HG03103 (cell line): ENCODE measurements at regions not wholly inside any gene's neighbourhood (a gene's known extent, or its start where the extent isn't known, plus 50 kb on each side); places are given as distances from the start of the nearest gene placed in this dataset.

ENCODE experiments used
- ATAC-seq: cut with Tn5 transposase; IDR thresholded peaks from one replicate; pipeline ENCODE4 v1.9.1; 2021; ENCODE audit warnings: low read depth; ENCODE audit not compliant: unreplicated experiment

DNA sequence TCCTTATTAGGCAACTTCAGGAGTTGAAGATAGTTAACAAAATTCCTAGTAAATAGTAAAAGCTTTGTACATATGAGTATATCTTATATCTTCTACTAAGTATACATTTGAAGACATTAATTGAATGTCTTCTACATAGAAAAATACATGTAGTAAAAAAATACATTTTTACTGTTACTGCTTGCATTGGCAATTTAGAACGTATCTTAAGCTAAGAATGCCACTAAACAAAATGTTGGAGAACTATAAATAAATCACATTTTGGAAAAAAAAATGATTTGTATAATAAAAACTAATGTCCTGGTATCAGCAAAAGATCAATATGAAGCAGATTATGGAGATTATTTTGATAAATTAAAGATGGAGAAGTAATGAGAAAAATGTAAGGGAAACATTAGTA, 434.2 kb upstream of the SLC8A1 start:
- ATAC-seq, result no peak

- no peak for ATAC-seq
Measured at GRCh38 chr2:40886655-40887054, 434.8 kb upstream of the SLC8A1 start.

DNA sequence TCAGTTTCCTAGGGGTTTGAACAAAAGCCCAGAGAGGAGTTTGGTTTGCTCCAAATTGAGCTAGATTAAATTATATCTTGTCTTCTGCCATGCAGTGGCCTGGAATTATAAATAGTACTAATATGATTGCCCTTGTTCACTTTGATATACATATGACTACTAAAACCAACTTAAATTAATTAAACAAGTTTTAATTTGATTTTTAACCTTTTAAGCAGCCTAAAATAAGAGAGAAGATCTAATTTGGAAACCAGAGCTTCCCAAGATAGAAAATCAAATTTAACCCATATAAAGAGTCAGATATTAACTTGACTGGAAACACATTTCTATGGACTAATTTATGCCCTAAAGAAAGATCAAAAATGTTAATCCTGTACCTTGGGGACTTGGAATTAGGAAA, 444.5 kb upstream of the SLC8A1 start:
- ATAC-seq, result no peak

DNA sequence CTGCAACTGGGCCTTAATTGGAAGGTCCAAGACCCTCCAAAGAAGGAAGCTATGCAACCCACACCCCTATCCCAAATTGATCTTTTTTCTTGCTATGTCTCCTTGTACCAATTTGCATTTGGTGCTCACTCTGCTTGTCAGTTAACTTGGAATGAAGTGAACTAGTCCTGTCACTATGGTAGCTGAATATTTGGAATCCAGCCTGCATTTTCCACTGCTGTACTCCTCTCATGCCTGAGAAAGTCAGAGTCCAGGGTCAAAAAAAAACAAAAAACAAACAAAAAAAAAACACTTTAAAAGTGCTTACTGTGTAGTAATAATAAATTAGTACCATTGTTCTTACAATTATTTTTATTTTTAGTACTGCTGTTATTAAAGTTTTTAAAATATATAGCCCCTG, 462.8 kb upstream of the SLC8A1 start:
- ATAC-seq, result no peak

- no peak for ATAC-seq
Measured at GRCh38 chr2:40915651-40916050, 463.8 kb upstream of the SLC8A1 start.

DNA sequence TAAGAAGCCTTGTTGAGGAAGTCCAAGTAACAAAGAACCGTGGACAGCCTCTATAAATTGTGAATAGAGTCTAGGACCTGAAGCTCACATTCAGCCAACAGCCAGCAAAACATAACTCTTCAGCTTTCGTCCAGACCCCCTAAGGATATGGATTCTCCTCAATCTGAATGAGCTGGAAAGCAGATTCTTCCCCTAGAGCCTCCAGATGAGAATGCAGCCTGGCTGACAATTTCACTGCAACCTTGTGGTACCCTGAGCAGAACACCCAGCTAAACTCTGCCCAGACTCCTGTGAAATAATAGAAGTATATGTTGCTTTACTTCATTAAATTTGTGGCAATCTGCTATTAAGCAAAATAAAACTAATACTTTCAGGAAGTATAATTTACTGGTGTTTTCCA, 483.5 kb upstream of the SLC8A1 start:
- ATAC-seq, result no peak

DNA sequence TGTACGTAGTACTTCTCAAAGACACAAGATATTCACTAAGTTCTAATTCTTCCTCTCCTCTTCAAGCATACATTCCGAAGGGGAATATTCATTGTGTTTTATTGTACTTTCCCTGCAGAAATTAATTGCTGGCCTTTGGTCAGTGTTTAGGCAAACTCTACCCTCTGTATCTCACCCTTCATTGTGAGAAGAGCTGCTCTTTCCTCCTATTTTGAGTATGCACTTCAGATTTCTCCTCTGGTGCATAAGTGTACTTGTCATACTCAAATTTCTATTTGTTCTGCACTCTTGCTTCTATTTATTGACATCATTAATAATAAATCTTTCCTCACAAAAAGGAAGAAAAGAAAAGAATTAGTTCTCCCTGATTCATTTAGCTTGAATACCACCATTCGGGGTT, 485.4 kb upstream of the SLC8A1 start:
- no peak for ATAC-seq

- ATAC-seq, result no peak
Measured at GRCh38 chr2:40953341-40953740, 501.5 kb upstream of the SLC8A1 start.

DNA sequence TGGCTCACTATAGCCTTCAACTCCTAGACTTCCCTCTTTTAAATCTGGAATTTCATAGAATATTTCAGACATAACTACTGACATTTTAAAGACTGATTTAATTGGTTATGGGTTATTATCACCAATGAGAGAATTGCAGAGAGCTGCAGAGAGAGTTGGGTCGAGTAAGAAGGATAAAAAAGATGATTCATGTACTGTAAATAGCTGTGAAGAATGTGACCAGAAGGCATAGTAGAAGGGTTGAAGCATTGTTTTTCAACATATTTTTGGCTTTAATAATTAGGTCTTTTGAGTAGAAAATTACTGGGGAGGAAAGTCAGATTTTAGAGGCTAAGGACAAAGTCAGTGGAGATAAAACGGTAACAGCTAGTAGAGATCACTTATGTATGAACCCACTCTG, 503.2 kb upstream of the SLC8A1 start:
- no peak for ATAC-seq

- ATAC-seq, result no peak
Measured at GRCh38 chr2:40955635-40956034, 503.7 kb upstream of the SLC8A1 start.

- ATAC-seq, result no peak
Measured at GRCh38 chr2:40957508-40957907, 505.6 kb upstream of the SLC8A1 start.

DNA sequence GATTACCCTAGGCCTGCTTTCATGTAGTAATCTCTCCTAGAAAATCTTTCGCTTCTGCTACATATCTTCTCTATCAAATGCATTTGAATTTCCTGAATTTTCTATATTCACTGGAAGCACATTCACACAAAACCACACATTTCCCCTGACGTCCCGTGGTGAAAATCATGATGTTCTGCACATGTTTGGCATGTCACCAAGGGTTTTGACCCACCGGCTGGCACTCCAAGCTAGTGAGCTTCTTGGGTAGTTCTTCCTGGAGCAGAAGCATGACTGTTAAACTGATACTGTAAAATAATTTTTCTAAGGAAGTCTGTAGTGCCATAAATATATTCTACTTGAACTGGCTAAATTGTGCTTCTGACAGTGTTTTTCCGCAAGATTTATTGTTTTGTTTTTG, 510.1 kb upstream of the SLC8A1 start:
- ATAC-seq, result no peak

- ATAC-seq, result no peak
Measured at GRCh38 chr2:40964509-40965250, 512.8 kb upstream of the SLC8A1 start.

GRCh38 chr2:40967451-40967850, 515.6 kb upstream of the SLC8A1 start:
- ATAC-seq, result no peak

DNA sequence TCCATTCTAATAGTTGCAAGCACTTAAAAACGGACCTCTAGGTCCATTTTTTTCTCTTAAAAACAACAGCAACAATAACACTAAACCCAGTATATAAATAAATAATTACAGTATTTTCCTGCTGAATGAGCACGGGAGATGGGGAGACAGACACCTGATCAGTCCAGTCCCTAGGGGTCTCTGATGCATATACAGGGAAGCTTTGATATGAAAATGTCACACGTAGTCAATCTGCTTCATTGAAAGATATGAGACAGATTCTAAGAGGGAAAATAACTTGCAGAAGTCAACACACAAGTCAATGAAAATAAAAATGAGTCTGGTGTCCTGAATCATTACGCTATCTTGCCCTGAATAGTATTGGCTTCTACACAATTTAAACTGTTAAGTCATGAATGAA, 523.3 kb upstream of the SLC8A1 start:
- no peak for ATAC-seq

DNA sequence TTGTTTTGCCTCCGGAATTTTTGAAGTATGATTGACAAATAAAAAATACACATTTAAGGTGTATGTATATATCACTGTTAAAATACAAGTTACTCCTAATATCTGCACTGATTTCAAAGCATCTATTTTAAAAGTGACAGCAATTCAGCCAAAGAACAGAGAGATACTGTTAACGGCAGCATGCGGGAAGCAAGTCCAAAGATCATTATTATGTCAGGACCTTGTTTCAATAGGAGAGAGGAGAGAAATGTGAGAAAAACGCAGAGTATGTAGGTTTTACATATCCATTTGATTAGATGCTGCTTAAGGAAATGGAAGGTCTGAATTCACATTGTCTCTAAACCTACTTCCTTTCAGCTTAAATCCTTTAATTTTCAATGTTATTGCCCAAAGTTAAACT, 545.5 kb upstream of the SLC8A1 start:
- ATAC-seq, result no peak

- ATAC-seq, result no peak
Measured at GRCh38 chr2:41000374-41000773, 548.5 kb upstream of the SLC8A1 start.

GRCh38 chr2:41000906-41001305, 549.0 kb upstream of the SLC8A1 start:
- no peak for ATAC-seq

GRCh38 chr2:41004700-41005099, 552.8 kb upstream of the SLC8A1 start:
- no peak for ATAC-seq

DNA sequence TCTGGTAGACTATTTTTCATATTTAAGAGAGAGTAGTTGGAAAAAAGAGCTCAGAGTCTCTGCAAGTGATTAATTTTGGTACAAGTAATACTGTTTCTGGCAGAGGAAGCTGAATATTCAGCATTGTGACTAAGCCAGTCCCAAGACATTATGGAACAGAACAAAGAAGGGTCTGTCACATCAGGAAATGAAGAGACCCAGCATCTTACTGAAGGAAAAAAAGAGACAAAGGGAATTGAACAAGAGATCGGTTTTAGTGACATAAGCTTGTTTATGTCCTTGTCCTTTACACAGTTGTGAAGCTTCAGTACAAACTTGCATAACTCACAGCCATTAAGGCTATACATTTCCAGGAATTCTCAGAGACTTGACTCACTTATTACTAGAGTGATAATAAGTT, 568.5 kb upstream of the SLC8A1 start:
- no peak for ATAC-seq

DNA sequence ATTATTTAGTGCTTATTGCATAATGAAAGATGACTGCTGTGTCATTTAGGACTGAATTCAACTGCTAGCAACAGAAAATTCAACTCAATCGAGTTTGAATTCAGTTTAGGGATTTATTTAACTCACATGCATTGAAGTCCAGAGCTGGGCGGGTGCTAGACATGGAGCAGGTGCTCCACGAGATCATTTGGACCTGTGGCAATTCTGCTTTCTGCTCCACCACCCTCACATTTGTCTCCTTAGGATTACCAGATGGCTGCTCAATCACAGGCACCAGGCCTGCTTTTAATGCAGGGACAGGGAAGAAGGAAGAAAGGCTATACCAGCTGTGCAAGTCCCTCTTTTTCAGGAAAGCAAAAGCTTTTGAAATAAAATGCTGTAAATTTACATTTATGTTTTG, 572.9 kb upstream of the SLC8A1 start:
- no peak for ATAC-seq

DNA sequence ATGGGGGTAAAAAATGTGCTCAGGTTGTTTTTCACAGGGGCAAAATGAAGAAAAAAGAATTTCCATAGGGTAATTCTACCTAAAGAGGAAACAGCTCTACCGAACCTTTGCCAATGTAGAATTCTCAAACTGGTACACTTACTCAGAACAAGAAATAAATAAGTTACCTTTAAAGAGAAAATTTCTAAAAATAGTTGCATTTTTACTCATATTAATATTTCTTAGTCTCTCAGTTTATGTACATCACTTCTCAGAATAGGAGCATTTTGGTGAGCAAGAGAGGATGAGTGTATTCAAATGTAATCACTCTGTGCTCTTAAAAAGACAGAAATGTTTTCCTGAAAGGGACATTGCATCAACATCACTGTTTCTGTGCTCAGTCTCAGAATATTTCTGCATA, 574.7 kb upstream of the SLC8A1 start:
- no peak for ATAC-seq

GRCh38 chr2:41027095-41027494, 575.2 kb upstream of the SLC8A1 start:
- ATAC-seq, result no peak
